HG02885 (cell line): ENCODE measurements at regions not wholly inside any gene's neighbourhood (a gene's known extent, or its start where the extent isn't known, plus 50 kb on each side); places are given as distances from the start of the nearest gene placed in this dataset.

Source experiments
- ATAC-seq: cut with Tn5 transposase; IDR thresholded peaks from one replicate; pipeline ENCODE4 v1.9.1; 2021; ENCODE audit warnings: mild to moderate bottlenecking; ENCODE audit not compliant: unreplicated experiment, poor library complexity

GRCh38 chr13:34265046-34265679 is 447.2 kb downstream of the RFC3 start:
- ATAC-seq: no peak

- ATAC-seq: no peak
Observed at GRCh38 chr13:34276764-34277163, 458.8 kb downstream of the RFC3 start.

GRCh38 chr13:34277936-34278335 is 460.0 kb downstream of the RFC3 start:
- ATAC-seq: no peak

GRCh38 chr13:34278780-34279179 is 460.8 kb downstream of the RFC3 start:
- ATAC-seq: no peak

- no peak for ATAC-seq
Observed at GRCh38 chr13:34290661-34291060, 472.7 kb downstream of the RFC3 start.

GRCh38 chr13:34294483-34295129 is 476.7 kb downstream of the RFC3 start:
- ATAC-seq: no peak

- ATAC-seq: no peak
Observed at GRCh38 chr13:34300559-34300958, 482.6 kb downstream of the RFC3 start.

- no peak for ATAC-seq
Observed at GRCh38 chr13:34302596-34302995, 484.6 kb downstream of the RFC3 start.

- ATAC-seq: no peak
Observed at GRCh38 chr13:34303346-34303745, 485.4 kb downstream of the RFC3 start.

- no peak for ATAC-seq
Observed at GRCh38 chr13:34307607-34308006, 489.7 kb downstream of the RFC3 start.

GRCh38 chr13:34308725-34309124 is 490.8 kb downstream of the RFC3 start:
- ATAC-seq: no peak

GRCh38 chr13:34310539-34310938 is 492.6 kb downstream of the RFC3 start:
- no peak for ATAC-seq

- ATAC-seq: no peak
Observed at GRCh38 chr13:34311251-34311650, 493.3 kb downstream of the RFC3 start.

- ATAC-seq: no peak
Observed at GRCh38 chr13:34312578-34312977, 494.6 kb downstream of the RFC3 start.

GRCh38 chr13:34320084-34320483 is 502.1 kb downstream of the RFC3 start:
- no peak for ATAC-seq

- ATAC-seq: no peak
Observed at GRCh38 chr13:34322014-34322742, 504.2 kb downstream of the RFC3 start.

- no peak for ATAC-seq
Observed at GRCh38 chr13:34322743-34323074, 504.8 kb downstream of the RFC3 start.

- ATAC-seq: no peak
Observed at GRCh38 chr13:34335014-34336007, 517.4 kb downstream of the RFC3 start.

- ATAC-seq: no peak
Observed at GRCh38 chr13:34338102-34338501, 520.2 kb downstream of the RFC3 start.

- no peak for ATAC-seq
Observed at GRCh38 chr13:34340534-34340933, 522.6 kb downstream of the RFC3 start.
